Muscle of back (tissue), 3 donors: ENCODE measurements at regions not wholly inside any gene's neighbourhood (a gene's known extent, or its start where the extent isn't known, plus 50 kb on each side); places are given as distances from the start of the nearest gene placed in this dataset.
"Not testable (repeated sequence)": the region's sequence is repeated elsewhere in the genome, so short reads cannot be mapped to it uniquely, and the experiment has no call there.

Experiments
- DNase-seq, 3 donors: peaks; one replicate each; pipeline versions ENCODE4 v3.0.0 to v3.0.0-alpha.2; 2013

GRCh38 chr4:38383646-38384121, 280.3 kb upstream of the KLF3 start:
- peak in 1 of 3 donors; percentile 26 for DNase-seq

GRCh38 chr4:38385093-38386004, 278.6 kb upstream of the KLF3 start:
- DNase-seq = peak in 1 of 3 donors; percentile 35

- no peak for DNase-seq
Measured at GRCh38 chr4:38386005-38386551, 277.9 kb upstream of the KLF3 start.

GRCh38 chr4:38386654-38387188, 277.3 kb upstream of the KLF3 start:
- DNase-seq = no peak

GRCh38 chr4:38387348-38387747, 276.7 kb upstream of the KLF3 start:
- peak in 1 of 3 donors; percentile 63 for DNase-seq

GRCh38 chr4:38387819-38388218, 276.2 kb upstream of the KLF3 start:
- no peak for DNase-seq

GRCh38 chr4:38388907-38389306, 275.1 kb upstream of the KLF3 start:
- not testable (repeated sequence) for DNase-seq

- DNase-seq = no peak
Measured at GRCh38 chr4:38390969-38391545, 272.9 kb upstream of the KLF3 start.

- DNase-seq = no peak
Measured at GRCh38 chr4:38392223-38392855, 271.7 kb upstream of the KLF3 start.

- DNase-seq = no peak
Measured at GRCh38 chr4:38396091-38396490, 267.9 kb upstream of the KLF3 start.

GRCh38 chr4:38396845-38397547, 267.0 kb upstream of the KLF3 start:
- no peak for DNase-seq

- DNase-seq = no peak
Measured at GRCh38 chr4:38400946-38401345, 263.1 kb upstream of the KLF3 start.

- DNase-seq = no peak
Measured at GRCh38 chr4:38406243-38406642, 257.8 kb upstream of the KLF3 start.

GRCh38 chr4:38409852-38410251, 254.1 kb upstream of the KLF3 start:
- DNase-seq = peak in 1 of 3 donors; percentile 6

- no peak for DNase-seq
Measured at GRCh38 chr4:38411092-38411491, 252.9 kb upstream of the KLF3 start.

GRCh38 chr4:38411981-38412536, 251.9 kb upstream of the KLF3 start:
- DNase-seq = peak; percentile 9 to 57 (median 25)

- no peak for DNase-seq
Measured at GRCh38 chr4:38413524-38414341, 250.3 kb upstream of the KLF3 start.

- no peak for DNase-seq
Measured at GRCh38 chr4:38414410-38414809, 249.6 kb upstream of the KLF3 start.

GRCh38 chr4:38415682-38416081, 248.3 kb upstream of the KLF3 start:
- no peak for DNase-seq

GRCh38 chr4:38416450-38417014, 247.5 kb upstream of the KLF3 start:
- no peak for DNase-seq
